GM23338 (cell line): ENCODE measurements at regions not wholly inside any gene's neighbourhood (a gene's known extent, or its start where the extent isn't known, plus 50 kb on each side); places are given as distances from the start of the nearest gene placed in this dataset.

Source experiments
- ATAC-seq: fragments of 200-7000 bp; cut with Tn5 transposase; 3 replicates; pipeline ENCODE4 v1.9.1; 2020
- DNase-seq: peaks from one replicate; pipeline ENCODE4 v3.0.0-alpha.2; 2015; ENCODE audit warnings: low spot score
- H2AFZ ChIP-seq: fragments of 200-600 bp; sonication (generic); 2 replicates; pipeline ENCODE4 v1.8.0; 2016; ENCODE audit warnings: antibody characterized with exemption, mild to moderate bottlenecking, moderate library complexity
- H3F3A ChIP-seq: fragments of 200-600 bp; sonication (generic); replicated peaks from 2 replicates; pipeline ENCODE4 v1.8.0; 2017; ENCODE audit warnings: antibody characterized with exemption, mixed run types, low read depth
- H3K27ac ChIP-seq: fragments of 200-600 bp; sonication (generic); 2 replicates; pipeline ENCODE4 v1.6.1; 2016; ENCODE audit warnings: low read depth
- H3K27me3 ChIP-seq: fragments of 200-600 bp; sonication (generic); 2 replicates; pipeline ENCODE4 v1.8.0; 2016; ENCODE audit warnings: mild to moderate bottlenecking, mixed run types, moderate library complexity; ENCODE audit not compliant: insufficient read depth
- H3K36me3 ChIP-seq: fragments of 200-600 bp; sonication (generic); 2 replicates; pipeline ENCODE4 v1.8.0; 2016; ENCODE audit warnings: mild to moderate bottlenecking; ENCODE audit not compliant: insufficient read depth
- H3K4me1 ChIP-seq: fragments of 200-600 bp; sonication (generic); 2 replicates; pipeline ENCODE4 v1.8.0; 2016; ENCODE audit warnings: mild to moderate bottlenecking, moderate library complexity; ENCODE audit not compliant: insufficient read depth
- H3K4me2 ChIP-seq: fragments of 200-600 bp; sonication (generic); 2 replicates; pipeline ENCODE4 v1.7.1; 2017; ENCODE audit warnings: mixed run types
- H3K4me3 ChIP-seq: fragments of 200-600 bp; sonication (generic); 2 replicates; pipeline ENCODE4 v1.6.1; 2016; ENCODE audit warnings: mixed run types
- H3K79me2 ChIP-seq: fragments of 200-600 bp; sonication (generic); replicated peaks from 2 replicates; pipeline ENCODE4 v1.8.0; 2017; ENCODE audit warnings: mild to moderate bottlenecking; ENCODE audit not compliant: insufficient read depth
- H3K9me2 ChIP-seq: fragments of 200-600 bp; sonication (generic); 2 replicates; pipeline ENCODE4 v1.8.0; 2017; ENCODE audit not compliant: insufficient read depth
- H4K20me1 ChIP-seq: fragments of 200-600 bp; sonication (generic); replicated peaks from 2 replicates; pipeline ENCODE4 v1.8.0; 2017; ENCODE audit warnings: mild to moderate bottlenecking; ENCODE audit not compliant: insufficient read depth
- H3K27ac Mint-ChIP-seq: 2 replicates; pipeline ENCODE4 v1.8.0; 2020; ENCODE audit warnings: inconsistent platforms, mild to moderate bottlenecking, moderate library complexity, mixed read lengths
- H3K27me3 Mint-ChIP-seq: 3 replicates; pipeline ENCODE4 v1.8.0; 2022; ENCODE audit warnings: low read depth, mild to moderate bottlenecking, moderate library complexity, mixed read lengths, inconsistent platforms; ENCODE audit not compliant: insufficient read depth, poor library complexity
- H3K36me3 Mint-ChIP-seq: 3 replicates; pipeline ENCODE4 v1.8.0; 2021; ENCODE audit warnings: low read depth, mild to moderate bottlenecking, inconsistent platforms, moderate library complexity, mixed read lengths
- H3K4me1 Mint-ChIP-seq: 3 replicates; pipeline ENCODE4 v1.8.0; 2020; ENCODE audit warnings: mild to moderate bottlenecking, inconsistent platforms, mixed read lengths
- H3K4me3 Mint-ChIP-seq: 3 replicates; pipeline ENCODE4 v1.8.0; 2021; ENCODE audit warnings: moderate library complexity, mild to moderate bottlenecking, inconsistent platforms, mixed read lengths
- H3K9me3 Mint-ChIP-seq: 3 replicates; pipeline ENCODE4 v1.8.0; 2020; ENCODE audit warnings: moderate library complexity, mild to moderate bottlenecking, inconsistent platforms, mixed read lengths
- CREB1 ChIP-seq: fragments of 250-450 bp; sonication (Bioruptor Pico); IDR thresholded peaks from 2 replicates; pipeline ENCODE4 v1.5.0; 2020; ENCODE audit warnings: low read depth, mild to moderate bottlenecking, moderate library complexity
- EZH2 ChIP-seq: fragments of 200-600 bp; sonication (generic); IDR thresholded peaks from one replicate; pipeline ENCODE4 v1.8.0; 2017; ENCODE audit warnings: antibody characterized with exemption, mild to moderate bottlenecking, low read depth; ENCODE audit not compliant: unreplicated experiment
- JUNB ChIP-seq: IDR thresholded peaks from one replicate; pipeline ENCODE4 v1.6.1; 2016; ENCODE audit warnings: antibody characterized with exemption; ENCODE audit not compliant: unreplicated experiment
- NANOG ChIP-seq: IDR thresholded peaks from 2 replicates; pipeline ENCODE4 v1.6.1; 2016; ENCODE audit warnings: antibody characterized with exemption, borderline replicate concordance
- POLR2AphosphoS5 ChIP-seq: IDR thresholded peaks from 2 replicates; pipeline ENCODE4 v1.6.1; 2016; ENCODE audit warnings: antibody characterized with exemption, low read depth
- STAT1 ChIP-seq: IDR thresholded peaks from one replicate; pipeline ENCODE4 v1.6.1; 2016; ENCODE audit warnings: antibody characterized with exemption; ENCODE audit not compliant: unreplicated experiment
- ZNF331 ChIP-seq: fragments of 250-450 bp; sonication (Bioruptor Pico); IDR thresholded peaks from 2 replicates; pipeline ENCODE4 v1.5.0; 2020; ENCODE audit warnings: low read depth, mild to moderate bottlenecking, moderate library complexity
- TF ChIP-seq, protein P1 (sequence below): fragments of 250-450 bp; sonication (Bioruptor Pico); IDR thresholded peaks from 2 replicates; pipeline ENCODE4 v1.5.0; 2020; ENCODE audit warnings: mild to moderate bottlenecking, moderate library complexity

DNA sequence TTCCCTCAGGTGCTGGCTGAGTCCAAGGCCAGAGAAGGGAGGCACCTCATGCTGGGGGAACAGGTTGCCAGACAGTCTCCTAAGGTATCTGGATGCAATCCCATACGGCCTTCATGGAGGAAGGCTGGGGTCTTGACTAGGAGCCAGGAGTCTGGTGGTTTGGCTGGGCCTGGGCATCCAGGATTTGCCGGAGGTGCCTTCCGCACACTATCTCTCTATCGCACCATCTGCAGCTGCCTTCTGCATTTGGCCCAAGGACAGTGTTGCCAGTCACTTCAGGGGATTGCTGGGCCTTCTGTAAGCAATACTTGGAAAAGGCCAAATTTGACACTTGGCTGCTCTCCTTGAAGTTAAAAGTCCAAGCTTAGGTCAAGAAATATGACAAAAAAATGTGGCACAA, 327.2 kb downstream of the EN1 start (continued):
- TF ChIP-seq CREB1, result no peak
- TF ChIP-seq POLR2AphosphoS5, result no peak
- no peak for TF ChIP-seq STAT1

DNA sequence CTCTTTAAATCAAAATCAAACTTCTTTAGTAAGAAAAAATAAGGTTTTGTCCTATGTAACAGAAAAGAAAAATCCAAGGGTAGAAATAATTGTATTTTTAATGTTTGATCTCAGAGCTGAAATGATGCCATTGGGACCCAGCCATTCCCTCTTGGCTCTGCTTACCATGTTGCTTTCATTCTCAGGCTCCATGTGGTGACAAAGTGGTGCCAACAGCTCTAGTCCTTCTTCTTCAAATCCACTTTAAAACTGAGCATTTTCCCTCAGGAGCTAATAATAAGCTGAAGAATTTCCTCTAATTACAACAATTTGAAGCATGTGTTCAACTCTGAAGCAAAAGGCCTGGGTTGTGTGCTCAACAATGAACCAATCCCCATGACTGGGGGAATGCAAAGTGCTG, 327.9 kb downstream of the EN1 start:
- Mint-ChIP-seq H3K4me1 (no peaks in the 10 kb centered on the region), H3K4me3 (no peak overlapping the region), H3K27me3 (peaks cover 6% of the 10 kb centered on the region), H3K9me3 (peaks cover 38% of the 10 kb centered on the region), H3K36me3 (peaks cover 34% of the 10 kb centered on the region), H3K27ac (no peak overlapping the region)
- Histone ChIP-seq H4K20me1 (no peaks in the 10 kb centered on the region), H3F3A (no peaks in the 10 kb centered on the region), H2AFZ (no peak overlapping the region), H3K4me1 (no peaks in the 10 kb centered on the region), H3K9me2 (no peaks in the 10 kb centered on the region), H3K4me3 (no peak overlapping the region), H3K79me2 (no peaks in the 10 kb centered on the region), H3K4me2 (no peak overlapping the region), H3K36me3 (peaks cover 4% of the 10 kb centered on the region; the same call in 1 of the 2 replicates), H3K27ac (no peak overlapping the region), H3K27me3 (no peaks in the 10 kb centered on the region)
- ATAC-seq, result no peak
- DNase-seq, result no peak
- TF ChIP-seq ZNF331 (CRISPR knock-in tag), result no peak
- no peak for TF ChIP-seq EZH2
- no peak for TF ChIP-seq NANOG
- no peak for TF ChIP-seq JUNB

DNA sequence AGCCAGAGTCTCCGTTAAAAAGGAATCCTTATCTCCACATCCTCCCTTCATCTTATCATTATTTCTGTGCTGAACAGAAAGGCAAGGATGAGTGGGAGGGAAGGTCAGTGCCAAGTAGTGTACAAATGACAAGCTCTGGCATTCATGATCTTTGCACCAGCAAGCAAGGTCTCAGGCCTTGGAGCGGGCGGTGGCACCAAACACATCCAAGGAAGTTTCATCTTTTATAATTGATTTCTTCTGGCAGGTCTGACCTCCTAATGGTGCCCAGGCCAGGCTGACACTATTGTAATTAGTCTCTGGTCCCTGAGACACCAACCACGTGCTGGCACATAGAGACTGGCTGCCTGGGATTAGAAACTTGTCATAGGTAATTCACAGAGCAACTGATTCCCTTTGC, 336.6 kb downstream of the EN1 start:
- Histone ChIP-seq H4K20me1 (no peaks in the 10 kb centered on the region), H3K36me3 (no peaks in the 10 kb centered on the region), H3K9me2 (no peaks in the 10 kb centered on the region), H3K79me2 (no peaks in the 10 kb centered on the region), H2AFZ (peak overlapping the region; percentile 52; the same call in 1 of the 2 replicates), H3K4me3 (no peak overlapping the region), H3K27ac (no peak overlapping the region), H3K27me3 (no peaks in the 10 kb centered on the region), H3K4me2 (no peak overlapping the region), H3K4me1 (no peaks in the 10 kb centered on the region), H3F3A (no peaks in the 10 kb centered on the region)
- TF ChIP-seq, protein P1, sequence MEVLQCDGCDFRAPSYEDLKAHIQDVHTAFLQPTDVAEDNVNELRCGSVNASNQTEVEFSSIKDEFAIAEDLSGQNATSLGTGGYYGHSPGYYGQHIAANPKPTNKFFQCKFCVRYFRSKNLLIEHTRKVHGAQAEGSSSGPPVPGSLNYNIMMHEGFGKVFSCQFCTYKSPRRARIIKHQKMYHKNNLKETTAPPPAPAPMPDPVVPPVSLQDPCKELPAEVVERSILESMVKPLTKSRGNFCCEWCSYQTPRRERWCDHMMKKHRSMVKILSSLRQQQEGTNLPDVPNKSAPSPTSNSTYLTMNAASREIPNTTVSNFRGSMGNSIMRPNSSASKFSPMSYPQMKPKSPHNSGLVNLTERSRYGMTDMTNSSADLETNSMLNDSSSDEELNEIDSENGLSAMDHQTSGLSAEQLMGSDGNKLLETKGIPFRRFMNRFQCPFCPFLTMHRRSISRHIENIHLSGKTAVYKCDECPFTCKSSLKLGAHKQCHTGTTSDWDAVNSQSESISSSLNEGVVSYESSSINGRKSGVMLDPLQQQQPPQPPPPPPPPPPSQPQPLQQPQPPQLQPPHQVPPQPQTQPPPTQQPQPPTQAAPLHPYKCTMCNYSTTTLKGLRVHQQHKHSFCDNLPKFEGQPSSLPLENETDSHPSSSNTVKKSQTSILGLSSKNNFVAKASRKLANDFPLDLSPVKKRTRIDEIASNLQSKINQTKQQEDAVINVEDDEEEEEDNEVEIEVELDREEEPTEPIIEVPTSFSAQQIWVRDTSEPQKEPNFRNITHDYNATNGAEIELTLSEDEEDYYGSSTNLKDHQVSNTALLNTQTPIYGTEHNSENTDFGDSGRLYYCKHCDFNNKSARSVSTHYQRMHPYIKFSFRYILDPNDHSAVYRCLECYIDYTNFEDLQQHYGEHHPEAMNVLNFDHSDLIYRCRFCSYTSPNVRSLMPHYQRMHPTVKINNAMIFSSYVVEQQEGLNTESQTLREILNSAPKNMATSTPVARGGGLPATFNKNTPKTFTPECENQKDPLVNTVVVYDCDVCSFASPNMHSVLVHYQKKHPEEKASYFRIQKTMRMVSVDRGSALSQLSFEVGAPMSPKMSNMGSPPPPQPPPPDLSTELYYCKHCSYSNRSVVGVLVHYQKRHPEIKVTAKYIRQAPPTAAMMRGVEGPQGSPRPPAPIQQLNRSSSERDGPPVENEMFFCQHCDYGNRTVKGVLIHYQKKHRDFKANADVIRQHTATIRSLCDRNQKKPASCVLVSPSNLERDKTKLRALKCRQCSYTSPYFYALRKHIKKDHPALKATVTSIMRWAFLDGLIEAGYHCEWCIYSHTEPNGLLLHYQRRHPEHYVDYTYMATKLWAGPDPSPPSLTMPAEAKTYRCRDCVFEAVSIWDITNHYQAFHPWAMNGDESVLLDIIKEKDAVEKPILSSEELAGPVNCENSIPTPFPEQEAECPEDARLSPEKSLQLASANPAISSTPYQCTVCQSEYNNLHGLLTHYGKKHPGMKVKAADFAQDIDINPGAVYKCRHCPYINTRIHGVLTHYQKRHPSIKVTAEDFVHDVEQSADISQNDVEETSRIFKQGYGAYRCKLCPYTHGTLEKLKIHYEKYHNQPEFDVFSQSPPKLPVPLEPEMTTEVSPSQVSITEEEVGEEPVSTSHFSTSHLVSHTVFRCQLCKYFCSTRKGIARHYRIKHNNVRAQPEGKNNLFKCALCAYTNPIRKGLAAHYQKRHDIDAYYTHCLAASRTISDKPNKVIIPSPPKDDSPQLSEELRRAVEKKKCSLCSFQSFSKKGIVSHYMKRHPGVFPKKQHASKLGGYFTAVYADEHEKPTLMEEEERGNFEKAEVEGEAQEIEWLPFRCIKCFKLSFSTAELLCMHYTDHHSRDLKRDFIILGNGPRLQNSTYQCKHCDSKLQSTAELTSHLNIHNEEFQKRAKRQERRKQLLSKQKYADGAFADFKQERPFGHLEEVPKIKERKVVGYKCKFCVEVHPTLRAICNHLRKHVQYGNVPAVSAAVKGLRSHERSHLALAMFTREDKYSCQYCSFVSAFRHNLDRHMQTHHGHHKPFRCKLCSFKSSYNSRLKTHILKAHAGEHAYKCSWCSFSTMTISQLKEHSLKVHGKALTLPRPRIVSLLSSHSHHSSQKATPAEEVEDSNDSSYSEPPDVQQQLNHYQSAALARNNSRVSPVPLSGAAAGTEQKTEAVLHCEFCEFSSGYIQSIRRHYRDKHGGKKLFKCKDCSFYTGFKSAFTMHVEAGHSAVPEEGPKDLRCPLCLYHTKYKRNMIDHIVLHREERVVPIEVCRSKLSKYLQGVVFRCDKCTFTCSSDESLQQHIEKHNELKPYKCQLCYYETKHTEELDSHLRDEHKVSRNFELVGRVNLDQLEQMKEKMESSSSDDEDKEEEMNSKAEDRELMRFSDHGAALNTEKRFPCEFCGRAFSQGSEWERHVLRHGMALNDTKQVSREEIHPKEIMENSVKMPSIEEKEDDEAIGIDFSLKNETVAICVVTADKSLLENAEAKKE (CRISPR knock-in tag), result no peak
- ATAC-seq, result no peak
- no peak overlapping the region for H3K4me3 Mint-ChIP-seq
- no peak overlapping the region for H3K27ac Mint-ChIP-seq
- H3K36me3 Mint-ChIP-seq, result peaks cover 7% of the 10 kb centered on the region; the same call in 2 of the 3 replicates
- peaks cover 5% of the 10 kb centered on the region; the same call in 2 of the 3 replicates for H3K9me3 Mint-ChIP-seq
- peaks cover 2% of the 10 kb centered on the region for H3K27me3 Mint-ChIP-seq
- no peak for DNase-seq
- peaks cover 3% of the 10 kb centered on the region; the same call in 2 of the 3 replicates for H3K4me1 Mint-ChIP-seq
